ENCODE measurements at regions not wholly inside any gene's neighbourhood (a gene's known extent, or its start where the extent isn't known, plus 50 kb on each side); places are given as distances from the start of the nearest gene placed in this dataset.
"Not testable (repeated sequence)": the region's sequence is repeated elsewhere in the genome, so short reads cannot be mapped to it uniquely, and the experiment has no call there.

- Histone ChIP-seq H3K9me2 (replicated peaks; ENCODE audit: low read length) (no peaks in the 10 kb centered on the region), H2AFZ (ENCODE audit: low read length) (no peak overlapping the region), H3K4me1 (ENCODE audit: insufficient read depth, low read length) (no peaks in the 10 kb centered on the region), H3K9ac (ENCODE audit: low read length) (no peak overlapping the region), H4K20me1 (ENCODE audit: low read length) (no peaks in the 10 kb centered on the region), H3K4me2 (ENCODE audit: low read length) (no peak overlapping the region), H3K27ac (ENCODE audit: low read length) (no peak overlapping the region), H3K4me3 (ENCODE audit: low read length) (no peak overlapping the region), H3K79me2 (ENCODE audit: low read length) (no peaks in the 10 kb centered on the region), H3K9me3 (ENCODE audit: low read length) (no peaks in the 10 kb centered on the region), H3F3A (ENCODE audit: low read length, unreplicated experiment) (no peaks in the 10 kb centered on the region), H3K27me3 (ENCODE audit: low read length) (no peaks in the 10 kb centered on the region), H3K36me3 (ENCODE audit: low read depth, low read length) (no peaks in the 10 kb centered on the region)
- CTCF ChIA-PET, result no interaction called here
- POLR2A ChIA-PET (ENCODE audit: unreplicated experiment), result no interaction called here
- intact Hi-C loops (cut with micrococcal nuclease), result no loop called here
- no peak for TF ChIP-seq CTCF (conservative IDR thresholded peaks at IDR 0.05; ENCODE audit: low read depth, low read length)
- TF ChIP-seq EZH2 (IDR thresholded peaks at IDR 0.05; ENCODE audit: low read length, unreplicated experiment), result no peak
- BruUV-seq (replicated peaks), result no TSS peak
- ATAC-seq (no peak), DNase-seq (no peak)
Measured at GRCh38 chr12:58117201-58117600, 175.8 kb downstream of the ATP23 start.

GRCh38 chr12:58117667-58118066 is 176.3 kb downstream of the ATP23 start:
- Histone ChIP-seq H3F3A (ENCODE audit: low read length, unreplicated experiment) (no peaks in the 10 kb centered on the region), H3K4me1 (ENCODE audit: insufficient read depth, low read length) (no peaks in the 10 kb centered on the region), H3K9me2 (replicated peaks; ENCODE audit: low read length) (no peaks in the 10 kb centered on the region), H4K20me1 (ENCODE audit: low read length) (no peaks in the 10 kb centered on the region), H3K4me3 (ENCODE audit: low read length) (no peak overlapping the region), H3K4me2 (ENCODE audit: low read length) (no peak overlapping the region), H3K36me3 (ENCODE audit: low read depth, low read length) (no peaks in the 10 kb centered on the region), H3K27ac (ENCODE audit: low read length) (no peak overlapping the region), H2AFZ (ENCODE audit: low read length) (no peak overlapping the region), H3K9ac (ENCODE audit: low read length) (no peak overlapping the region), H3K79me2 (ENCODE audit: low read length) (no peaks in the 10 kb centered on the region), H3K9me3 (ENCODE audit: low read length) (no peaks in the 10 kb centered on the region), H3K27me3 (ENCODE audit: low read length) (no peaks in the 10 kb centered on the region)
- ChIA-PET POLR2A (ENCODE audit: unreplicated experiment) (no interaction called here), CTCF (no interaction called here)
- DNase-seq, result no peak
- no peak for ATAC-seq
- TF ChIP-seq EZH2phosphoT487 (IDR thresholded peaks at IDR 0.05; ENCODE audit: borderline replicate concordance, low read length) (no peak), CTCF (conservative IDR thresholded peaks at IDR 0.05; ENCODE audit: low read depth, low read length) (no peak)
- BruUV-seq (replicated peaks), result no TSS peak
- intact Hi-C loops (cut with micrococcal nuclease), result no loop called here

- ATAC-seq; H3K27ac ChIP-seq (ENCODE audit: low read length); POLR2A ChIA-PET (ENCODE audit: unreplicated experiment); H3K9me3 ChIP-seq (ENCODE audit: low read length); H2AFZ ChIP-seq (ENCODE audit: low read length); H3K9me2 ChIP-seq (replicated peaks; ENCODE audit: low read length); H4K20me1 ChIP-seq (ENCODE audit: low read length); intact Hi-C loops (cut with micrococcal nuclease); BruUV-seq (replicated peaks); H3K9ac ChIP-seq (ENCODE audit: low read length); H3K4me3 ChIP-seq (ENCODE audit: low read length); H3F3A ChIP-seq (ENCODE audit: low read length, unreplicated experiment); H3K4me2 ChIP-seq (ENCODE audit: low read length); H3K4me1 ChIP-seq (ENCODE audit: insufficient read depth, low read length); H3K27me3 ChIP-seq (ENCODE audit: low read length); DNase-seq; CTCF ChIA-PET; H3K36me3 ChIP-seq (ENCODE audit: low read depth, low read length); H3K79me2 ChIP-seq (ENCODE audit: low read length): not testable (repeated sequence)
Measured at GRCh38 chr12:58125761-58126160, 184.4 kb downstream of the ATP23 start.
